OCI-LY1 (cell line): ENCODE measurements at regions not wholly inside any gene's neighbourhood (a gene's known extent, or its start where the extent isn't known, plus 50 kb on each side); places are given as distances from the start of the nearest gene placed in this dataset.

Experiments used
- CTCF ChIP-seq: fragments of 200-600 bp; sonication (generic), shearing (Covaris generic); IDR thresholded peaks from 2 replicates; pipeline ENCODE4 v1.5.1; 2017; ENCODE audit warnings: mild to moderate bottlenecking, antibody characterized with exemption, low read length, moderate library complexity, mixed read lengths
- EZH2 ChIP-seq: fragments of 200-600 bp; sonication (generic), shearing (Covaris generic); IDR thresholded peaks from 2 replicates; pipeline ENCODE4 v1.8.0; 2017; ENCODE audit warnings: borderline replicate concordance, mixed run types, mild to moderate bottlenecking, antibody characterized with exemption, low read length, moderate library complexity, mixed read lengths

GRCh38 chr12:47348206-47348605 lies 268.4 kb upstream of the AMIGO2 start:
- TF ChIP-seq EZH2 = no peak
- TF ChIP-seq CTCF = no peak
